Vagina (tissue), 2 donors: ENCODE measurements at regions not wholly inside any gene's neighbourhood (a gene's known extent, or its start where the extent isn't known, plus 50 kb on each side); places are given as distances from the start of the nearest gene placed in this dataset.

Source experiments
- DNase-seq, 2 donors: peaks; one replicate each; pipeline ENCODE4 v3.0.0-alpha.2; 2017; ENCODE audit errors: extremely low spot score in 2 of 2
- H3K27ac ChIP-seq: fragments of 200-600 bp; sonication (generic); one replicate; pipeline ENCODE4 v1.5.1; 2019
- H3K27me3 ChIP-seq: fragments of 200-600 bp; sonication (generic); one replicate; pipeline ENCODE4 v1.5.1; 2019
- H3K36me3 ChIP-seq, 2 donors: fragments of 200-600 bp; sonication (generic); one replicate each; pipeline ENCODE4 v1.5.1; 2017 to 2019
- H3K4me1 ChIP-seq: fragments of 200-600 bp; sonication (generic); one replicate; pipeline ENCODE4 v1.5.1; 2019
- H3K4me3 ChIP-seq, 2 donors: fragments of 200-600 bp; sonication (generic); 1 replicate in 1 of 2; 2 replicates in 1 of 2; pipeline ENCODE4 v1.5.1; 2016 to 2019
- H3K9me3 ChIP-seq: fragments of 200-600 bp; sonication (generic); one replicate; pipeline ENCODE4 v1.5.1; 2019
- CTCF ChIP-seq, 3 experiments: fragments of 450-650 bp in 2 of 3; fragments of 200-600 bp in 1 of 3; sonication (generic) in 1 of 3; IDR thresholded peaks; one replicate each; pipeline ENCODE4 v1.5.1; 2017 to 2019; ENCODE audit warnings: antibody characterized with exemption in 3 of 3, mild to moderate bottlenecking in 2 of 3, moderate library complexity in 2 of 3
- POLR2A ChIP-seq, 2 donors: fragments of 450-650 bp; IDR thresholded peaks; one replicate each; pipeline ENCODE4 v1.6.1; 2017; ENCODE audit warnings: antibody characterized with exemption in 2 of 2, mild to moderate bottlenecking in 2 of 2, moderate library complexity in 2 of 2
- POLR2AphosphoS5 ChIP-seq, 2 donors: sonication (generic); formaldehyde crosslinking; IDR thresholded peaks; one replicate each; pipeline ENCODE4 v1.9.0; 2017; ENCODE audit warnings: antibody characterized with exemption in 2 of 2, mild to moderate bottlenecking in 2 of 2, low read depth in 1 of 2; ENCODE audit not compliant: insufficient read depth in 1 of 2
- intact Hi-C: fragments of 100-400 bp; cut with DNase I; formaldehyde crosslinking; loops from one replicate; pipeline ENCODE4 v1.15.1; 2023

GRCh38 chr7:41038211-41038610, 664.7 kb downstream of the INHBA start:
- H3K27ac ChIP-seq: no peak overlapping the region
- H3K27me3 ChIP-seq: no peaks in the 10 kb centered on the region
- DNase-seq: no peak
- no peaks in the 10 kb centered on the region for H3K9me3 ChIP-seq
- H3K36me3 ChIP-seq: no peaks in the 10 kb centered on the region
- intact Hi-C loops: no loop called here
- no peaks in the 10 kb centered on the region for H3K4me1 ChIP-seq
- TF ChIP-seq POLR2AphosphoS5 (IDR thresholded peaks at IDR 0.05; ENCODE audit: insufficient read depth in 1 of 2, low read depth in 1 of 2) (no peak), CTCF (IDR thresholded peaks at IDR 0.05) (no peak), POLR2A (IDR thresholded peaks at IDR 0.05) (no peak)
- H3K4me3 ChIP-seq: no peak overlapping the region

DNA sequence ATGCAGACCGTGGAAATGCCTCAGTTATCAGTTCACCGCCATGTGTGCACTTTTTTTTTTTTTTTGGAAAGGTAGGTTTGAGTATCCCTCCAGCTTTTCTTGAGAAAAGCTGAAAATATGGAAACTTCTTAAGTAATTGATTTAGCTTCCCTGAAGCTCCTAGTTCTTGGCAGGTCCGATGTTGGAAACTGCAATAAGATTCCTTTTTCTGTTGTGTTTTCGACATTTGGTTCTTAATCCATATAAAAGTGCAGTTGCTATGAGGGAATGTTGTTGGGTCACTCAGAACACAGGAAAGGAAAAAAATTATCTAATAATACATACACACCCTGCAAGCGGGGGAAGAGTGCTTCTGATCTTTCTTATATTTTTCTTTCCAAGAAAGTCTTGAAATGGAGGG, 665.2 kb downstream of the INHBA start:
- no peak overlapping the region for H3K4me3 ChIP-seq
- H3K4me1 ChIP-seq: no peaks in the 10 kb centered on the region
- H3K27ac ChIP-seq: no peak overlapping the region
- no peak for DNase-seq
- no peaks in the 10 kb centered on the region for H3K27me3 ChIP-seq
- no peaks in the 10 kb centered on the region for H3K36me3 ChIP-seq
- TF ChIP-seq POLR2A (IDR thresholded peaks at IDR 0.05): no peak
- no peak for TF ChIP-seq POLR2AphosphoS5 (IDR thresholded peaks at IDR 0.05; ENCODE audit: insufficient read depth in 1 of 2, low read depth in 1 of 2)
- TF ChIP-seq CTCF (IDR thresholded peaks at IDR 0.05): no peak
- intact Hi-C loops: no loop called here
- H3K9me3 ChIP-seq: no peaks in the 10 kb centered on the region

GRCh38 chr7:41035794-41036193, 667.1 kb downstream of the INHBA start:
- TF ChIP-seq POLR2A (IDR thresholded peaks at IDR 0.05) (no peak), POLR2AphosphoS5 (IDR thresholded peaks at IDR 0.05; ENCODE audit: insufficient read depth in 1 of 2, low read depth in 1 of 2) (no peak), CTCF (IDR thresholded peaks at IDR 0.05) (no peak)
- intact Hi-C loops: no loop called here
- Histone ChIP-seq H3K27me3 (no peaks in the 10 kb centered on the region), H3K4me3 (no peak overlapping the region), H3K9me3 (no peaks in the 10 kb centered on the region), H3K36me3 (no peaks in the 10 kb centered on the region), H3K4me1 (no peaks in the 10 kb centered on the region), H3K27ac (no peak overlapping the region)
- DNase-seq: no peak

GRCh38 chr7:41033500-41033899, 669.4 kb downstream of the INHBA start:
- TF ChIP-seq CTCF (IDR thresholded peaks at IDR 0.05): no peak
- Histone ChIP-seq H3K4me3 (no peak overlapping the region), H3K4me1 (no peaks in the 10 kb centered on the region), H3K9me3 (no peaks in the 10 kb centered on the region), H3K27ac (no peak overlapping the region), H3K36me3 (no peaks in the 10 kb centered on the region), H3K27me3 (no peaks in the 10 kb centered on the region)
- intact Hi-C loops: no loop called here
- no peak for DNase-seq

- Histone ChIP-seq H3K27me3 (no peaks in the 10 kb centered on the region), H3K27ac (no peak overlapping the region), H3K9me3 (no peaks in the 10 kb centered on the region), H3K4me1 (no peaks in the 10 kb centered on the region), H3K36me3 (no peaks in the 10 kb centered on the region), H3K4me3 (no peak overlapping the region)
- TF ChIP-seq POLR2AphosphoS5 (IDR thresholded peaks at IDR 0.05; ENCODE audit: insufficient read depth in 1 of 2, low read depth in 1 of 2) (no peak), CTCF (IDR thresholded peaks at IDR 0.05) (no peak), POLR2A (IDR thresholded peaks at IDR 0.05) (no peak)
- intact Hi-C loops: no loop called here
- DNase-seq: no peak
These were observed 672.2 kb downstream of the INHBA start for GRCh38 chr7:41030673-41031072.
